ENCODE measurements at regions not wholly inside any gene's neighbourhood (a gene's known extent, or its start where the extent isn't known, plus 50 kb on each side); places are given as distances from the start of the nearest gene placed in this dataset.

DNA sequence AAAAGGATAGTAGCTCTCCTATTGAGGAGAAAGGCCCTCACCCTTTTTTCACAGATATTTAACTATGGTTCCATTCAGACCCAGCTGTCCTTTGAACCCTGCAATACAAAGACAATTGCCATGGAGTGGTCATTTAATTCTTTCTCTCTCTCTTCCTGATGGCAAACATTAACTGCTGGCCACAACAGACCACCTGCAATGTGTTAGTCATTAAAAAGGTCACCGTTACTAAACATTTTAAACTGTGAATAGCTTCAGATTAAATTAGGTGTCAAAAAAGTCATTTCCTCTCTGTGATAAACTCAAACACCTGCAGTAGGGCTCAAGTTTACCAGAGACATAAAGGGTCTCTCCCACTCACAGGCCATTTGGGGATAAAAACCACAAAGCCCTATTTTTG is 697.2 kb downstream of the TOX3 start:
- no peaks in the 10 kb centered on the region for H3K36me3 ChIP-seq
- no peak overlapping the region for H3K27ac ChIP-seq
- no peaks in the 10 kb centered on the region for H3K27me3 ChIP-seq (ENCODE audit: insufficient read depth, low read depth, severe bottlenecking)
- DNase-seq, result no peak
- TF ChIP-seq, protein P1, sequence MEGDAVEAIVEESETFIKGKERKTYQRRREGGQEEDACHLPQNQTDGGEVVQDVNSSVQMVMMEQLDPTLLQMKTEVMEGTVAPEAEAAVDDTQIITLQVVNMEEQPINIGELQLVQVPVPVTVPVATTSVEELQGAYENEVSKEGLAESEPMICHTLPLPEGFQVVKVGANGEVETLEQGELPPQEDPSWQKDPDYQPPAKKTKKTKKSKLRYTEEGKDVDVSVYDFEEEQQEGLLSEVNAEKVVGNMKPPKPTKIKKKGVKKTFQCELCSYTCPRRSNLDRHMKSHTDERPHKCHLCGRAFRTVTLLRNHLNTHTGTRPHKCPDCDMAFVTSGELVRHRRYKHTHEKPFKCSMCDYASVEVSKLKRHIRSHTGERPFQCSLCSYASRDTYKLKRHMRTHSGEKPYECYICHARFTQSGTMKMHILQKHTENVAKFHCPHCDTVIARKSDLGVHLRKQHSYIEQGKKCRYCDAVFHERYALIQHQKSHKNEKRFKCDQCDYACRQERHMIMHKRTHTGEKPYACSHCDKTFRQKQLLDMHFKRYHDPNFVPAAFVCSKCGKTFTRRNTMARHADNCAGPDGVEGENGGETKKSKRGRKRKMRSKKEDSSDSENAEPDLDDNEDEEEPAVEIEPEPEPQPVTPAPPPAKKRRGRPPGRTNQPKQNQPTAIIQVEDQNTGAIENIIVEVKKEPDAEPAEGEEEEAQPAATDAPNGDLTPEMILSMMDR (IDR thresholded peaks at IDR 0.05; ENCODE audit: low read depth, low read length), result no peak
- no peaks in the 10 kb centered on the region for H3K9me3 ChIP-seq (ENCODE audit: severe bottlenecking)
- H3K4me3 ChIP-seq (ENCODE audit: low read depth, low read length), result no peak overlapping the region

DNA sequence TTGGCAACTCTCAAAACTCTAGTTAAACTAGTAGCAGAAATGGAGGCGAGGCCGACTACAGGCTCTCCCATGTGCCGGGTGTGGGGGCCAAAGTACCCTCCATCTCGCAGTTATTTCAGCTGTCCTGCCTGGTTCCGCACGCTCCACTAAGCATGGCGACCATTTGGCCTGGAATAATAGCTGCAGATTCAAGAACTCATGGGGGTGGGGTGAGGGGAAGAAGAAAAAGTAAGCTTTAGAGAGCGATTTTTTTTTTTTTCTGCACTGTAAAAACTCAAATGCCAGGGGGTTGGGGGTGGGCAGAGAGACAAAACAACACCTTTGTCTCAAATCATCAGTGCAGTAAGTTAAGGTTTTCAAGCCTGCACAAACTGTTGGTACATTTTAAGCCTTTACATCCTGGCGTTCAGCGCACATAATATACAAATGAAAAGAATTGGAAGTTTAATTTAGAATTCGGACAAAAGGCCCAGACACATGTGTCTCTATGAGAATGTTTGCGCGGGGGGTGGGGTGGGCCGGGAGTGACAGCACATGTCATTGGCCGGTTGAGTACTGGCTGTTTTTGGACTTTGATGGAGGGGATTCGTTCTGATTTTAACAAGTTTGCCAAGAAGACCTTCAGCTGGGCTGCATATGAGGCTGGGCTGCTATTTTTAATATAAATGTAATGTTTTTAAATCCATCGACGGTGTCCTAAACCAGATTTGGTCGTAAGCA is 694.7 kb upstream of the SALL1 start:
- H3K27ac ChIP-seq, result no peak overlapping the region
- H3K4me3 ChIP-seq (ENCODE audit: low read depth, low read length), result no peak overlapping the region
- H3K9me3 ChIP-seq (ENCODE audit: severe bottlenecking), result no peaks in the 10 kb centered on the region
- H3K27me3 ChIP-seq (ENCODE audit: insufficient read depth, low read depth, severe bottlenecking), result no peaks in the 10 kb centered on the region
- H3K36me3 ChIP-seq, result no peaks in the 10 kb centered on the region
- no peak for DNase-seq
- TF ChIP-seq, protein P1 (IDR thresholded peaks at IDR 0.05; ENCODE audit: low read depth, low read length), result no peak

DNA sequence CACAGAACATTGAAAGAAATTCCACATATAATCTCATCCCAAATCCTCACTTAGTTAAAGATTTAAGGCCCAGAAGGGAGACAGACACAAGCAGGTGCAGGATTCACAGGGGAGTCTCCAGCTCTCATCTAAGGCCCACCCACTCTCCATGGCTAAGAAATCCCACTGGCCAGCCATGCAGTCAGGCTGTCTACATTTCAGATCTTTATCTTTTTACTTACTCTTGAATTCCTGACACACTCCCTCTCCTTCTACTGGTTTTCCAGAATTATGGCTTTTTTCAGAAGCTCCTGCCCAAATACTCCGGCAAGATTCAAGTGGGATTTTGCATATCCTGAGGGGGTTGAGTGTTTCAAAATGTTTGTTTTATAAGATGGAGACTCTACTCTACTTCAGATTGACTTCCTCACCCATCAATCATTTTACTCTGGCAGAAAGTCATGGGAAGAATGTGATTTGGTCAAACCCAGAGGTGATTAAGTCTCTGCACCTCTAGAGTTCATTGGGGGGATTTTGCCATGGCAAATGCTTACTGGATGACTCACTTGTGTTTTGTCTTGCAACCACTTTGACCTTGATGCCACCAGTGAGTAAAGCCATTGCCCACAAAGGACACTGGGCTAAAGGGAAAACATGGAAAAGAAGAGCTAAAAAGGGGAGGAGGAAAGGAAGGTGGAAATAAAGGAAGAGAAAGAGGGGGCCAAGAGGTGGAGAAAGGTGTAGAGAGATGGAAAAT is 688.8 kb upstream of the SALL1 start:
- H3K36me3 ChIP-seq, result no peaks in the 10 kb centered on the region
- no peak overlapping the region for H3K4me3 ChIP-seq (ENCODE audit: low read depth, low read length)
- TF ChIP-seq, protein P1 (IDR thresholded peaks at IDR 0.05; ENCODE audit: low read depth, low read length), result no peak
- DNase-seq, result no peak
- no peaks in the 10 kb centered on the region for H3K9me3 ChIP-seq (ENCODE audit: severe bottlenecking)
- H3K27ac ChIP-seq, result no peak overlapping the region
- no peaks in the 10 kb centered on the region for H3K27me3 ChIP-seq (ENCODE audit: insufficient read depth, low read depth, severe bottlenecking)

DNA sequence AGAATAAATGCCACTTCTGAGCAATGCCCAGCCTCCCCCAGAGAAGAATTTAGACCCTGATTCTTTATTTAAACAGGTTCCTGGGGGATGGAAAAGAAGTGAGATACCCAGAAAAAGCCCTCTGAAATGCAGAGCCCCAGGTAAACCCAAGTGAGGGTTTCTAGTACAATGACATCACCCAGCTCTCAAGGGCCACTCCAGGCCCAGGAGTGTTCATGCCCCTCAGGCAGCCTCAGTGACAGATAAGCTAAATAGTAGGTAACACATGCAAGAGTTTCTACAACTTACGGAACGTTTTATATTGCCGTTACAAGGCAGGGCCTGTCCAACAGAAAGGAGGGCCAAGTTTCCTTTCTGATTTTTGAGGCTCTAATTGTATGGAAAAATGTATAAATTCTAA is 683.7 kb upstream of the SALL1 start:
- Histone ChIP-seq H3K4me3 (ENCODE audit: low read depth, low read length) (no peak overlapping the region), H3K9me3 (ENCODE audit: severe bottlenecking) (no peaks in the 10 kb centered on the region), H3K27ac (no peak overlapping the region), H3K36me3 (no peaks in the 10 kb centered on the region), H3K27me3 (ENCODE audit: insufficient read depth, low read depth, severe bottlenecking) (no peaks in the 10 kb centered on the region)
- TF ChIP-seq, protein P1 (IDR thresholded peaks at IDR 0.05; ENCODE audit: low read depth, low read length), result no peak
- no peak for DNase-seq

DNA sequence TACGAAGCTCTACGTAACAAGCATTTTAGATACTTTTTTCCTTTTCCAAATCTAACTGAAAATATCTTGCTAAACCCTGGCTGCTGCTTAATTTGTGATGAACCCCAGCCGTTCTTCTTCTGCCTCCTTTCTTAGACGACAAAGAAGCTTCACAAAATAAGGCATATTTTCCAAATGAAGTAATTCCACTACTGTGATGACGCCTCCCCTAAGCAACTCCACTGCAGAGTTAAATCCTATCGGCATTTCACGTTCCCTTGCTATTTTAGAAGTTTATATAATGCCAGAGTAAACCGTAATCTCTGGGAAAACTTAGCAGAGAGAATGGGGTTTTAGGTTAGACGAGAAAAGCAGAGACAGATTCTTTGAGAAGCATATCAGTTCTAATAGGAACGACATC is 683.1 kb upstream of the SALL1 start:
- Histone ChIP-seq H3K27ac (no peak overlapping the region), H3K27me3 (ENCODE audit: insufficient read depth, low read depth, severe bottlenecking) (no peaks in the 10 kb centered on the region)
- TF ChIP-seq, protein P1 (IDR thresholded peaks at IDR 0.05; ENCODE audit: low read depth, low read length), result no peak

More for the DNA sequence above, 683.1 kb upstream of the SALL1 start:
- Histone ChIP-seq H3K4me3 (ENCODE audit: low read depth, low read length) (no peak overlapping the region), H3K9me3 (ENCODE audit: severe bottlenecking) (no peaks in the 10 kb centered on the region), H3K36me3 (no peaks in the 10 kb centered on the region)
- no peak for DNase-seq
